Ovary (tissue), 7 donors: ENCODE measurements at regions not wholly inside any gene's neighbourhood (a gene's known extent, or its start where the extent isn't known, plus 50 kb on each side); places are given as distances from the start of the nearest gene placed in this dataset.

ENCODE experiments used
- DNase-seq, 5 donors: peaks; one replicate each; pipeline ENCODE4 v3.0.0-alpha.2; 2019 to 2020
- H3K27ac ChIP-seq, 2 donors: fragments of 200-600 bp; one replicate each; pipeline versions ENCODE4 v1.5.1 to v1.8.0; 2019 to 2022
- H3K27me3 ChIP-seq: fragments of 200-600 bp; one replicate; pipeline ENCODE4 v1.8.0; 2022
- H3K36me3 ChIP-seq: fragments of 200-600 bp; sonication (generic); one replicate; pipeline ENCODE4 v1.5.1; 2019
- H3K4me1 ChIP-seq: one replicate; pipeline ENCODE4 v1.8.1; 2013; ENCODE audit warnings: mild to moderate bottlenecking, moderate library complexity; ENCODE audit not compliant: insufficient read depth
- H3K4me3 ChIP-seq: fragments of 200-600 bp; sonication (generic); one replicate; pipeline ENCODE4 v1.5.1; 2017
- H3K9me3 ChIP-seq, 2 donors: fragments of 200-600 bp in 1 of 2; sonication (generic) in 1 of 2; one replicate each; pipeline versions ENCODE4 v1.5.1 to v1.8.1; 2013 to 2019; ENCODE audit warnings: mild to moderate bottlenecking in 1 of 2, moderate library complexity in 1 of 2
- EP300 ChIP-seq: sonication (generic); formaldehyde crosslinking; IDR thresholded peaks from one replicate; pipeline ENCODE4 v1.6.1; 2017; ENCODE audit warnings: antibody characterized with exemption
- POLR2A ChIP-seq: fragments of 450-650 bp; IDR thresholded peaks from one replicate; pipeline ENCODE4 v1.6.1; 2017; ENCODE audit warnings: antibody characterized with exemption, mild to moderate bottlenecking, moderate library complexity
- WGBS, 3 donors: extraction: QIAGEN DNeasy Blood & Tissue Kit in 1 of 3; methylation state at CpG; one replicate each; pipeline versions ENCODE4 v1.1.5 to v1.1.7; 2013 to 2017; 5-methylcytosine and 5-hydroxymethylcytosine counted together
- intact Hi-C, 4 donors: fragments of 100-400 bp; cut with DNase I; formaldehyde crosslinking; loops; one replicate each; pipeline versions ENCODE4 v1.11.0 to v1.15.1; 2022 to 2023
- TF ChIP-seq, protein P1 (sequence below), 3 donors: fragments of 450-650 bp in 2 of 3; fragments of 200-600 bp in 1 of 3; IDR thresholded peaks; one replicate each; pipeline versions ENCODE4 v1.5.1 to v1.8.0; 2016 to 2022; ENCODE audit warnings: antibody characterized with exemption in 3 of 3, mild to moderate bottlenecking in 1 of 3
- donor health status: DM: no; HTN: no; CAD: no; lungs with moderate emphysema.
- donor health status: DM: no; HTN: no; CAD: no.
- donor health status: Bipolar disorder and iron deficiency.
- donor health status: DM: no; HTN: no; CAD: no.
- donor health status: DM: yes; HTN: yes; CAD: no.

DNA sequence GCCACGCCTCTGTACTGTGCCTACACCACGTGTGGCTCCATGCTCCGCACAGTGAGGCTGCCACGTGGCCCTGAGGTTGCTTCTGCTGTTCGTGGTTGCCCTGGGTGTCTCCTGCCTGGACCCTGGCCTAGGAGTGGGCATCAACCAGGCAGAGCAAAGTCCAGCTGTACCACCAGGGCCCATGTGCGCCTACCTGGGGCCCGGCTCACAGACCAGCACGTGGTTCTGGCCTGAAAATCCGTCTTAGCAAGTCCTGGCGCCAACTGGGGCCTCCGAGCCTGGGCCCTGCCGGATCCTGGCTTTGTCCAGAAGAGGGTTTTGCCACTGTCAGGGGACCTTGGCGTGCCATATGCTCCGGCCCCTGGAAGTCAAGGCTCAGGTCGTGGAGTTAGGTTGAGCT, 107.1 kb upstream of the TTC34 start:
- Histone ChIP-seq H3K9me3 (no peaks in the 10 kb centered on the region), H3K27me3 (no peaks in the 10 kb centered on the region), H3K4me1 (no peaks in the 10 kb centered on the region), H3K27ac (no peak overlapping the region), H3K4me3 (no peak overlapping the region), H3K36me3 (no peaks in the 10 kb centered on the region)
- intact Hi-C loops = no loop called here
- WGBS, 3 donors = 81 to 93% (median 90%) methylated on average over 15 of the region's 15 CpGs
- TF ChIP-seq, protein P1, sequence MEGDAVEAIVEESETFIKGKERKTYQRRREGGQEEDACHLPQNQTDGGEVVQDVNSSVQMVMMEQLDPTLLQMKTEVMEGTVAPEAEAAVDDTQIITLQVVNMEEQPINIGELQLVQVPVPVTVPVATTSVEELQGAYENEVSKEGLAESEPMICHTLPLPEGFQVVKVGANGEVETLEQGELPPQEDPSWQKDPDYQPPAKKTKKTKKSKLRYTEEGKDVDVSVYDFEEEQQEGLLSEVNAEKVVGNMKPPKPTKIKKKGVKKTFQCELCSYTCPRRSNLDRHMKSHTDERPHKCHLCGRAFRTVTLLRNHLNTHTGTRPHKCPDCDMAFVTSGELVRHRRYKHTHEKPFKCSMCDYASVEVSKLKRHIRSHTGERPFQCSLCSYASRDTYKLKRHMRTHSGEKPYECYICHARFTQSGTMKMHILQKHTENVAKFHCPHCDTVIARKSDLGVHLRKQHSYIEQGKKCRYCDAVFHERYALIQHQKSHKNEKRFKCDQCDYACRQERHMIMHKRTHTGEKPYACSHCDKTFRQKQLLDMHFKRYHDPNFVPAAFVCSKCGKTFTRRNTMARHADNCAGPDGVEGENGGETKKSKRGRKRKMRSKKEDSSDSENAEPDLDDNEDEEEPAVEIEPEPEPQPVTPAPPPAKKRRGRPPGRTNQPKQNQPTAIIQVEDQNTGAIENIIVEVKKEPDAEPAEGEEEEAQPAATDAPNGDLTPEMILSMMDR (IDR thresholded peaks at IDR 0.05) = no peak
- DNase-seq = no peak

DNA sequence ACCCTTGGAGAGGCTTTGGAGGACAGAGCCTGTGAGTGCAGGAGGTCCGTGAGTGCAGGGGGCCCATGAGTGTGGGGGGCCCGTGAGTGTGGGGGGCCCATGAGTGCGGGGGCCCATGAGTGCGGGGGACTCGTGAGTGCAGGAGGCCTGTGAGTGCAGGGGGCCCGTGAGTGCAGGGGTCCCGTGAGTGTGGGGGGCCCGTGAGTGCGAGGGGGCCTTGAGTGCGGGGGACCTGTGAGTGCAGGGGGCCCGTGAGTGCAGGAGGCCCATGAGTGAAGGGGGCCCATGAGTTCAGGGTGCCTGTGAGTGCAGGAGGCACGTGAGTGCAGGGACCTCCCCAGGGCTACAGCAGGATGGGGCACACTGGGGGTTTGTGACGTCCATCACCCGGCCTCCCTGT, 108.3 kb upstream of the TTC34 start:
- H3K27me3 ChIP-seq = no peaks in the 10 kb centered on the region
- no peaks in the 10 kb centered on the region for H3K4me1 ChIP-seq
- TF ChIP-seq, protein P1 (IDR thresholded peaks at IDR 0.05) = no peak
- TF ChIP-seq POLR2A (no peak), EP300 (no peak)
- intact Hi-C loops = no loop called here
- no peaks in the 10 kb centered on the region for H3K9me3 ChIP-seq
- no peak for DNase-seq
- no peak overlapping the region for H3K4me3 ChIP-seq
- H3K27ac ChIP-seq = no peak overlapping the region
- WGBS, 3 donors = 76 to 85% (median 80%) methylated on average over 14 of the region's 14 CpGs
- no peaks in the 10 kb centered on the region for H3K36me3 ChIP-seq

DNA sequence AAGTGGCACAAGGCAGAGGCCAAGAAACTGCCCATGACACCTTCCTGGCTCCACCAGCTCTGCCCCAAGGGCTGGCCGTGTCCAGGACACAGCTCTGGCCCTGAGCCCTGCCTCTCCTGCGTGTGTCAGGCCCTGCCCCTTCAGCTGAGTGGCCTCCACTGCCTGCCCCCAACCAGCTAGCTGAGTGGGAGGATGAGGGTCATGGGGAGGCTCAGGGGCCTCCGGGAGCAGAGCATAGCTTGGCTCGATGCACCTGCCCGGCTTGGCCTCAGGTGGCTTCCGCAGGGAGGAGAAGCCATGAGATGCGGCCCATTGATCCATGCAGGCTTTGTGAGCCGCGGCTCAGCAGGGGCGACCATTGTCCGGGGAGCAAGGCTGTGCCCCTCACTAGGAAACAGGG, 108.7 kb upstream of the TTC34 start:
- 71 to 84% (median 83%) methylated on average over 6 to 11 of the region's 11 CpGs for WGBS, 3 donors
- H3K27me3 ChIP-seq = no peaks in the 10 kb centered on the region
- intact Hi-C loops = no loop called here

DNA sequence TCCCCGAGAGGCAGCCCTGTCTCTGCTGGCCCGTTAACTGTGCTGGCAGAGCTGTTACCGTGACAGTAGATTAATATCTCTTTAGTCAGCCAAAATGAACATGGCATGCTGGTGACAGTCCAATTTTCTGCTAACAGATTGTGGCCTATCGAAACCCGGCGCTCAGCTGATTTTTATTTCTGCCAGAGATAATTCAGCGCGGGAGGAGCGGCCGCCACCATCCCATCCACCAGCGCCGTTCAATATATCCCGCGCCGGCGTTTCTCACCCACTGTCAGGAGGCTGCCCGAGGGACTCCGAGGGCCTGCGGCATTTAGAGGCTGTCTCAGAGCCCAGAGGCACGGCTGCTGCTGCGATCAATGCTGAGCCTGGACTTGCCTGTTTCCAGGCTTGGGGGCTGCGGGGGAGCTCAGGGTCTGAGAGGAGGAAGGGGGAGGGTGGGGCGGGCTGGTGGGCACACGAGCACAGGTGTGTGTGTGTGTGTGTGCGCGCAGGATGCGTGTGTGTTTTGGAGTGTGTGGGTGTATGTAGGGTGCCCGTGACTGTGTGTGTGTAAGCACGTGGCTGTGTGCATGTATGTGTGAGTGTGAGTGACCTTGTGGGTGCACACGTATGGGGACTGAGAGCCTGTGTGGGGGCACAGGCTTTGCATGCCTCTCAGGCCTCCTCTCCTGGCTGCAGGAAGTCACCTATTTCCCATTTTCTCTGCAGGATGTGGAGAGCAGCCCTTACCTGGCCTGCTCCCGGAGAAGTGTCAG, 109.7 kb upstream of the ACTRT2 start:
- 86 to 90% (median 87%) methylated on average over 31 of the region's 31 CpGs for WGBS, 3 donors
- H3K4me1 ChIP-seq = no peaks in the 10 kb centered on the region
- H3K27ac ChIP-seq = no peak overlapping the region
- DNase-seq = no peak
- H3K27me3 ChIP-seq = no peaks in the 10 kb centered on the region
- no peaks in the 10 kb centered on the region for H3K36me3 ChIP-seq
- H3K4me3 ChIP-seq = no peak overlapping the region
- H3K9me3 ChIP-seq = no peaks in the 10 kb centered on the region
- intact Hi-C loops = no loop called here
- TF ChIP-seq EP300 (no peak), POLR2A (no peak)
- TF ChIP-seq, protein P1 (IDR thresholded peaks at IDR 0.05) = no peak

More for the DNA sequence above, 108.7 kb upstream of the TTC34 start:
- Histone ChIP-seq H3K27ac (no peak overlapping the region), H3K4me3 (no peak overlapping the region), H3K9me3 (no peaks in the 10 kb centered on the region), H3K4me1 (no peaks in the 10 kb centered on the region), H3K36me3 (no peaks in the 10 kb centered on the region)
- no peak for DNase-seq
- TF ChIP-seq, protein P1 (IDR thresholded peaks at IDR 0.05) = no peak
- TF ChIP-seq EP300 (no peak), POLR2A (no peak)
